GM21825 (cell line): ENCODE measurements at regions not wholly inside any gene's neighbourhood (a gene's known extent, or its start where the extent isn't known, plus 50 kb on each side); places are given as distances from the start of the nearest gene placed in this dataset.
"Not testable (repeated sequence)": the region's sequence is repeated elsewhere in the genome, so short reads cannot be mapped to it uniquely, and the experiment has no call there.

Experiments
- ATAC-seq: cut with Tn5 transposase; IDR thresholded peaks from one replicate; pipeline ENCODE4 v1.9.1; 2021; ENCODE audit warnings: mild to moderate bottlenecking, moderate library complexity; ENCODE audit not compliant: unreplicated experiment

DNA sequence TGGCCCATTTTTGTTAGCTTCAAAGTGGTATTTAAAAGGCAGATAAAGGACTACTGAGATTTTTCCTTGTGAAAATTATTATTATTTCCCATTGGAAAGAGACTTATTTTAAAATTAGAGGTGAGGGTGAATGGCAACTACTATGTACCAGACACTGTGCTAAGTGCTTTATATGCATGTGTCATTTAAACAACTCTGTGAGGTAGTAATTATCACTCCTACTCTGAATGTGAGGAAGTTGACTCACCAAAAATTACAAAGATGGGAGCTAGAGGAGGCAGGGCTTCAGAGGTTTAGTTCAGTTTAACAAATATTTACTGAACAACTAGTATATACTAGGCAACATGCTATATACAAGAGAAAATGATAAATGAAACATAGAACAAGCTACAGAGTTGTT lies 78.2 kb downstream of the MSL3 start:
- no peak for ATAC-seq

DNA sequence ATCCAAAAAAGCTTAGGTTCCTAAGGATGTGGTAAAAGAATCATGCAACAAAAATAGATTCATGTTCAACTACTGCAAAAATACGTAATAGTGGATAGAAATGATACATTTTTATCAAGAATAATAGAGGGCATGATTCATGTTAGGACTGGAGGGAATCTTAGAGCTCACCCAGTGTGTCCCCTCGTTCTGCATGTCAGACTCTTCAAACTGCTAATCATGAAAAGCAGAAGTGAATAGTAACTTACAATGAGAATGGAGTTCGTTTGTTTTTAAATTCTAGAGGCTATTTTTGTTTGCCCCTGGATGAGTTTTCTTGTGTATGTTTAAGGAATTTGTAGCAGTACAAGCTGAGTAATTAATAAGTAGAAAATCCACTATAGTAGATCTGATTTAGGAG lies 79.4 kb downstream of the MSL3 start:
- no peak for ATAC-seq

DNA sequence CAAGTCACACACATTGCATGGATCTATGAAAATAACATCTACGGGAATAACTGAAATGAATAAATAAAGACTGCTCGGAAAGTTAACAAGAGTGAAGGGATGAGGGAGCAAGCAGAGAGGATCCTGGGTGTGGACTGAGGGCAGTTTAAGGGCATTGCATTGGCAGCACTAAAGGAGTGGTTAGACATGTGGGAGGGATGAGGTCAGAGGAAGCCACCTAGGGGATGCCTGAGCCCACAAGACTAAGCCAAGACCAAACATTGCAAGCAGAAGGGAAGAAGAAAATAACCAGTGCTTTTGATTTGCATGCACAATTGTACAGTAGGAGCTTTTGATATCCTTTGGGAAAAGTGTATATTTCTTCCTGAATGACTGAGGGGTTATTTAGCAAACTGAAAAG lies 106.1 kb downstream of the MSL3 start:
- no peak for ATAC-seq

DNA sequence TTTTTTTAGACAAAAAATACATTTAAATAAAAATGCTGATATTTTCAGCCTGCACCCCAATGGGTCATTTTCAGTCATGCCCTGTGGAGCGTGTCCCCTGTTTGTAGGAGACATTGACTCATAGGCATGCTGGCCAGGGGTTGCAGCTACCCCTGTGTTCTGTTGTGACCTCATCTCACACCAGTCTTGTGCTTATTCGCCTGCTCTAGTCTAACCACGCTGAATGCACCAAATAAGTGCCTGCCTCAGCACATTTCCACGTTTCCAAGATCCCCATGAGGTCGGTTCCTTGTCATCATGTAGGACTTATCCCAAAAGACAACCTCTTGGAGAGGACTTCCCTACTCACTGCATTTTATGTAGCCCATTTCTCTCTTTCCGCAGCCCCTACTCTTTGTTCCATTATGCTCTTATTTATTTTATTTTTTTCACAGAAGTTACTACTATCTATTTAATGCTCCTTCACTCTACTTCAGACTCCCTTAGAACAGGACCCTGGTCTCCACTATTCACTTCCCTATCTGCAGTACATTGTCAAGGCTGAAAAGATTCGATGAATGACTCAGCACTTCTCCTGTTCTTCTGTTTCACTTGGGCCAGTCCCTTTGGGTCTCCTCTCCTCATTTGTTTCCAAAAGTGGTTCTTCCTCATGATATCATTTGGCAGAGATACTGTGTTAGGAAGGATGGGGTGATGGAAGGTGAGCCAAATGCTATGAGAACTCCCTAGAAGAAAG lies 109.7 kb downstream of the MSL3 start:
- ATAC-seq = no peak

GRCh38 chrX:11870789-11871188 lies 112.8 kb downstream of the MSL3 start:
- ATAC-seq = no peak

DNA sequence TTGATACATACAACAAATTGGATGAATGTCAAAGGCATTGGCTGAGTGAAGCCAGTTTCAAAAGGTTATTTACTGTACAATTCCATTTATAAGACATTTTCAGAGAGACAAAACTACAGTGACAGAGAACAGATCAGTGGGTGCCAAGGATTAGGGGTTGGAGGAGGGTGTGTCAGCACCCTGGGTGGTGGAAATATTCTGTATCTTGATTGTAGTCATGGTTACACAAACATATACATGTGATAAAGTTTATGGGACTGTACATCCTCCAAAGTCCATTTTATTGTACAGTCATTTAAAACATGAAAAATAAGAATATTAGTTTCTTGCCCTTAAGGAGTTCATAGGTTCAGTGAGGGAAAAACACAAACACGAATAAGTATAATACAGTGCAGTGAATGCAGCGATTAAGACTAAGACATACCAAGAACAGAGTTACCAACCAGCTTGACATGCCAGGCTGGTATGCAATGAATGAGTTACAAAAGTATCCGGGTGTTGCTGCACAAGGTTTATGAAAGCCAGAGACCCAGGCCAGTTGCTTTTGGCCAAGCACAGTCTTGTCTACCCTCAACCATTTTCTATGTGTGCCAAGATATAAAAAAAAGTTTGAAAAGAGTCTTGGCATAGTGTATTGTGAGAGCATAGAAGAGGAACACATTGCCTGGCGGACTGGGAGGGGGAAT lies 123.6 kb downstream of the MSL3 start:
- ATAC-seq = no peak

DNA sequence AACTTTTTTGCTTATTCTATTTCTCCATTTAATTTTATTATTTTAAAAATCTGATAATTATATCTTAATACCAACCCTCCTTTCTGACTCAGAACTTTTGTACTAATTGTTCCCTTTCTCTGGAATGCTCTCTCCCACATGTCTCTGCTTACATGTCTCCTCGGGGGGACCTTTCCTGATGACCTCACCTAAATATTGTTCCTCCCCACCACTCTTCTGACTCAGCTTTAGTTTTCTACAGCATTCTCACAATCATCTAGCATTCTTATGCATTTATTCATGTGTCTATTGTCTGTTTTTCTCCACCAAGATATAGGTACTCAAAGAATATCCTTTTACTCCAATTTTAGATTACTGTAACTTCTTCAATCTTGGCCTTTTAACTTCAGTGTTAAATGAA lies 128.7 kb downstream of the MSL3 start:
- ATAC-seq = no peak

DNA sequence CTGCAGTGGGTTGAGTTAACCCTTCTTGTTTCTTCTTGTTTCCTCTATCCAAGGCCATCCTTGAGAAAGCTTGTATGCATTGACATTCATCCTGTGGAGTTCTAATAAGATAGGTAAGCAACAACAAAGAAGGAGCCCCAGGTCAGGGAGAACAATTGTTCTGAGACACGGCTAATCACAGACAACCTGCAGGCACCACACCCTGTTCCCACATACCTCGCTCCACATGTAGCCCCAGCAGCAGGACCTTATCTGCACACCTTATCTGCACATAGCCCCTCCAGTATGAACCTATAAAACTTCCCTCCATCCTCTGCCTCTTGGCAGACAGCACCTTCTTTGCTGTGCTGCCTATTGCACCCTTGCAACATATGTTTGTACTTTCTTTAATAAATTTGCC lies 129.1 kb downstream of the MSL3 start:
- ATAC-seq = no peak

DNA sequence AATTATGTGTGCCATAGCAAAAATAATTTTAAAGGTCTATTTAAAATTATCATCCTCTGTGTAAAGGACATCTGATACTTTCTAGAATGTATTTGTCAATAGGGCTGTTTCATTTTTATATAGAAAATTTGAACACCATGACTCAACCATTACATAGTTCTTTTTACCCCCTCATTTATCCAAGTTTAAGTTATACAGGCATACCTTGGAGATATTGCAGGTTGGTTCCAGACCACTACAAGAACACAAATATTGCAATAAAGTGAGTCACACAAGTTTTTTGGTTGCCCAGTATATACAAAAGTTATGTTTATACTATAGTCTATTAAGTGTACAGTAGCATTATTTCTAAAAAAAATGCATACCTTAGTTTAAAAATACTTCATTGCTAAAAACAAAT lies 130.4 kb downstream of the MSL3 start:
- no peak for ATAC-seq

DNA sequence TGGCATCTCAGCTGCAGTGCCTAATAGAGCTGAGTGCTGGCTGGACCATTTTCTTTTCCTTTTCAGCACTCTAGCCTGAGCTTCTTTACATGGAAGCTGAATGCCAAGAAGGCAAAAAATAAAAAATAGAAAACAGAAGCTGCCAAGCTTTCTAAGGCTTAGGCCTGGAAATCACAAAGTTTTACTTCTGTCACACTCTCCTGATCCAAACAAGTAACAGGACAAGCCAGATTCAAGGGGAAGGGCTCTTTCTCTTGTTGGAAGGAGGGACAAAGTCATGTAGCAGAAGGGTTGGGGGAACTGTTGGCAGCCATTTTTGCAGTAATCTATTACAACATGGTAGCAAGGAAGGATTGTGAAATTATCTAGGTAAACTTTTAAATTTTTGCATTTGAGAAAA lies 131.8 kb downstream of the MSL3 start:
- ATAC-seq = no peak

- no peak for ATAC-seq
These were observed 132.9 kb downstream of the MSL3 start for GRCh38 chrX:11890836-11891514.

GRCh38 chrX:11893933-11894710 lies 136.1 kb downstream of the MSL3 start:
- no peak for ATAC-seq

DNA sequence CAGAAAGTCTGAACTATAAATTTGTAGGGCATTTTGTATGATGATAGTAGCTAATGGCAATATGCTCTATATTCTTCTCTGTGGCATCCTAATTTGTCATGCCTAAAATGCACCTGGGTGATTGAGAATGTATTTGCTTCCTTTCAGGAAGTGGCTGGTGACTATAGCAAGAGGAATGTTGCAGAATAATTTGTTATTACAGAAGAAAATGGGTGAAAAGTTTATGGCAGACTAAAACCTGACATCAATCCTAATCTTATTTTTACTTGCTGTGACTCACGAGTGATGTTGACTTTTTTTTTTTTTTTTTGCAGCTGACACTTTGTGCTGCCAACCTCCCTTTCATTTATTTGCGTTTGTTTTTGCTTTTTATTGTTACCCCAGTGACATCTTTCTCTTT lies 141.1 kb downstream of the MSL3 start:
- ATAC-seq = no peak

- not testable (repeated sequence) for ATAC-seq
These were observed 147.9 kb downstream of the MSL3 start for GRCh38 chrX:11905933-11906332.

DNA sequence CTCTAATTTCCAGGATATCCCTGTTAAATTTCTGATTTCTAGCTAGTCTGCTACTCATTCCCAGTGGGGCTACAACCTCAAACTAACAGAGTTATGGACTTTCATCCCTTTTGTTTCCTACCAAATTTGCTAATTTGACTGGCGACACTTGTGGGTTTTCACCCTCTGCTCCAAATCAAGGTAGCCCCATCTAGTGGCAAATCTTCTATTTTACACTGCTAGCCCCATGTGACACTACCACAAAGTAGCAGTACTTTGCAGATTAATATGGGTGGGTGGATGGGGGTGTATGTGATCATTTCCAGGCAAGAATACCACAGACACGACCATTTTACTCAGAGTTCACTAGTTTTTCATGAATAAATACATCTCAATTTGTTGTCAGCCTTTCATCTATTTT lies 150.3 kb downstream of the MSL3 start:
- no peak for ATAC-seq

GRCh38 chrX:11913001-11913400 lies 155.0 kb downstream of the MSL3 start:
- no peak for ATAC-seq

- no peak for ATAC-seq
These were observed 171.4 kb downstream of the MSL3 start for GRCh38 chrX:11929476-11929875.

GRCh38 chrX:11932423-11932822 lies 174.4 kb downstream of the MSL3 start:
- ATAC-seq = no peak

- ATAC-seq = no peak
These were observed 176.1 kb downstream of the MSL3 start for GRCh38 chrX:11934089-11934488.

- no peak for ATAC-seq
These were observed 183.5 kb downstream of the MSL3 start for GRCh38 chrX:11941571-11941970.

DNA sequence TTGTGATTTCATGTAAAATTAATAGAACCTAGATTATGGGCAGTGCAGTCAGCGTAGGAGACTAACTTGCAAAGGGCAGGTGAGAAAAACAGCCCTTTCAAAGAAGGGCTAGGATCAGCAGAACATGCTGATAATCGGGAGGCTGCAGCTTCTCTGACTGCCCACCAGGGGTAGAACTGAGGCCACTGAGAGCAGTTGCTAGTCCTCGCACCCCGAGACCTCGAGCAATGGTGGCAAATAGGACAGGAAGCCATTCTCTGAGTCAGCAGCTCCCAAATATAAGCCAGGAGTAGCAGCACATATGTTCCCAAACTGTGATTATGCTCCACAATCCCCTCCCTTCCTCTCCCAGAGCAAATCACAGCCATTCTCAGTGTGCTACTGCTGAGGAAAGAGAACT lies 186.5 kb downstream of the MSL3 start:
- no peak for ATAC-seq
